Left ventricle myocardium inferior (tissue), 1 donor: ENCODE measurements at regions not wholly inside any gene's neighbourhood (a gene's known extent, or its start where the extent isn't known, plus 50 kb on each side); places are given as distances from the start of the nearest gene placed in this dataset.

Experiments
- DNase-seq: peaks from one replicate; pipeline ENCODE4 v3.0.0-alpha.2; 2020
- H3K27ac ChIP-seq: fragments of 200-600 bp; replicated peaks from 2 replicates; pipeline ENCODE4 v1.8.0; 2021
- H3K27me3 ChIP-seq: fragments of 200-600 bp; 2 replicates; pipeline ENCODE4 v1.8.0; 2021; ENCODE audit warnings: low read depth
- H3K36me3 ChIP-seq: fragments of 200-600 bp; 2 replicates; pipeline ENCODE4 v1.8.0; 2021
- H3K4me1 ChIP-seq: fragments of 200-600 bp; 2 replicates; pipeline ENCODE4 v1.8.0; 2021
- H3K4me3 ChIP-seq: fragments of 200-600 bp; 2 replicates; pipeline ENCODE4 v1.8.0; 2021; ENCODE audit warnings: mild to moderate bottlenecking, moderate library complexity
- H3K9me3 ChIP-seq: fragments of 200-600 bp; replicated peaks from 2 replicates; pipeline ENCODE4 v1.8.0; 2021
- CTCF ChIP-seq: fragments of 200-600 bp; IDR thresholded peaks from 2 replicates; pipeline ENCODE4 v1.8.0; 2021; ENCODE audit warnings: antibody characterized with exemption, mild to moderate bottlenecking, borderline replicate concordance
- intact Hi-C: fragments of 100-400 bp; cut with micrococcal nuclease; formaldehyde crosslinking; loops from one replicate; pipeline ENCODE4 v1.11.0; 2022
- donor health status: DM: no; HTN: yes; CAD: no; lungs with severe emphysema.

- intact Hi-C loops: no loop called here
- H3K4me3 ChIP-seq: no peak overlapping the region
- H3K36me3 ChIP-seq: no peaks in the 10 kb centered on the region
- no peaks in the 10 kb centered on the region for H3K9me3 ChIP-seq
- H3K4me1 ChIP-seq: no peaks in the 10 kb centered on the region
- H3K27ac ChIP-seq: no peak overlapping the region
- TF ChIP-seq CTCF: no peak
- no peaks in the 10 kb centered on the region for H3K27me3 ChIP-seq
- no peak for DNase-seq
Observed at GRCh38 chrX:69036674-69037573, 128.3 kb downstream of the PJA1 start.

GRCh38 chrX:69034451-69034850 lies 130.8 kb downstream of the PJA1 start:
- H3K27ac ChIP-seq: no peak overlapping the region
- H3K36me3 ChIP-seq: no peaks in the 10 kb centered on the region
- no peak for DNase-seq
- intact Hi-C loops: no loop called here
- H3K4me1 ChIP-seq: no peaks in the 10 kb centered on the region
- TF ChIP-seq CTCF: no peak
- no peaks in the 10 kb centered on the region for H3K9me3 ChIP-seq
- H3K27me3 ChIP-seq: no peaks in the 10 kb centered on the region
- H3K4me3 ChIP-seq: no peak overlapping the region

GRCh38 chrX:69033936-69034335 lies 131.3 kb downstream of the PJA1 start:
- H3K9me3 ChIP-seq: no peaks in the 10 kb centered on the region
- H3K4me1 ChIP-seq: no peaks in the 10 kb centered on the region
- no peak for DNase-seq
- no peak overlapping the region for H3K27ac ChIP-seq
- no peaks in the 10 kb centered on the region for H3K36me3 ChIP-seq
- intact Hi-C loops: no loop called here
- no peak for TF ChIP-seq CTCF
- H3K27me3 ChIP-seq: no peaks in the 10 kb centered on the region
- H3K4me3 ChIP-seq: no peak overlapping the region

GRCh38 chrX:69032601-69033000 lies 132.7 kb downstream of the PJA1 start:
- no peaks in the 10 kb centered on the region for H3K4me1 ChIP-seq
- no peaks in the 10 kb centered on the region for H3K9me3 ChIP-seq
- H3K36me3 ChIP-seq: no peaks in the 10 kb centered on the region
- intact Hi-C loops: no loop called here
- H3K27ac ChIP-seq: no peak overlapping the region
- DNase-seq: no peak
- H3K27me3 ChIP-seq: no peaks in the 10 kb centered on the region
- no peak for TF ChIP-seq CTCF
- no peak overlapping the region for H3K4me3 ChIP-seq

GRCh38 chrX:69031971-69032391 lies 133.3 kb downstream of the PJA1 start:
- Histone ChIP-seq H3K27me3 (no peaks in the 10 kb centered on the region), H3K27ac (no peak overlapping the region), H3K36me3 (no peaks in the 10 kb centered on the region), H3K9me3 (no peaks in the 10 kb centered on the region), H3K4me1 (peaks cover 5% of the 10 kb centered on the region), H3K4me3 (no peak overlapping the region)
- DNase-seq: no peak
- TF ChIP-seq CTCF: no peak
- intact Hi-C loops: no loop called here
